PC-3 (cell line): ENCODE measurements at regions not wholly inside any gene's neighbourhood (a gene's known extent, or its start where the extent isn't known, plus 50 kb on each side); places are given as distances from the start of the nearest gene placed in this dataset.

Source experiments
- ATAC-seq: fragments of 200-7000 bp; cut with Tn5 transposase; 2 replicates; pipeline ENCODE4 v1.9.1; 2020; ENCODE audit warnings: mild to moderate bottlenecking, moderate library complexity
- BruUV-seq: library from RNA; stranded (reverse); fragments of 400-500 nt; replicated peaks from 2 replicates; lab custom pipeline; 2021; lab: Mats Ljungman, UMichigan
- CTCF ChIA-PET: fragments of 300-600 bp; sonication (Branson Sonifier 250); formaldehyde crosslinking; loops from one replicate; lab custom pipeline; 2022; ENCODE audit warnings: antibody characterized with exemption; lab: Charles Lee
- POLR2A ChIA-PET: fragments of 300-600 bp; sonication (Branson Sonifier 250); formaldehyde crosslinking; loops from one replicate; lab custom pipeline; 2022; ENCODE audit warnings: antibody characterized with exemption; ENCODE audit not compliant: unreplicated experiment; lab: Charles Lee
- DNase-seq: peaks from one replicate; pipeline ENCODE4 v3.0.0-alpha.2; 2015
- H2AFZ ChIP-seq: fragments of 300-600 bp; sonication (generic); 2 replicates; pipeline ENCODE4 v1.6.0; 2016; ENCODE audit warnings: antibody characterized with exemption, low read length
- H3F3A ChIP-seq: fragments of 300-600 bp; sonication (generic); one replicate; pipeline ENCODE4 v1.6.0; 2017; ENCODE audit warnings: antibody characterized with exemption, low read length, control low read depth, mild to moderate bottlenecking; ENCODE audit not compliant: unreplicated experiment
- H3K27ac ChIP-seq: fragments of 300-600 bp; sonication (generic); 2 replicates; pipeline ENCODE4 v1.5.1; 2016; ENCODE audit warnings: mild to moderate bottlenecking, low read length
- H3K27me3 ChIP-seq: fragments of 300-600 bp; sonication (generic); 2 replicates; pipeline ENCODE4 v1.6.1; 2016; ENCODE audit warnings: low read length, mixed read lengths
- H3K36me3 ChIP-seq: fragments of 300-600 bp; sonication (generic); 2 replicates; pipeline ENCODE4 v1.6.1; 2016; ENCODE audit warnings: low read depth, mixed run types, low read length, mixed read lengths
- H3K4me1 ChIP-seq: fragments of 300-600 bp; sonication (generic); 2 replicates; pipeline ENCODE4 v1.5.1; 2016; ENCODE audit warnings: low read length; ENCODE audit not compliant: insufficient read depth
- H3K4me2 ChIP-seq: fragments of 300-600 bp; sonication (generic); 2 replicates; pipeline ENCODE4 v1.6.0; 2016; ENCODE audit warnings: low read length
- H3K4me3 ChIP-seq: fragments of 300-600 bp; sonication (generic); 2 replicates; pipeline ENCODE4 v1.5.1; 2016; ENCODE audit warnings: mild to moderate bottlenecking, low read length, mixed read lengths
- H3K79me2 ChIP-seq: fragments of 300-600 bp; sonication (generic); 2 replicates; pipeline ENCODE4 v1.6.1; 2017; ENCODE audit warnings: low read length, mixed read lengths
- H3K9ac ChIP-seq: fragments of 300-600 bp; sonication (generic); 2 replicates; pipeline ENCODE4 v1.6.0; 2016; ENCODE audit warnings: mild to moderate bottlenecking, low read length
- H3K9me2 ChIP-seq: fragments of 300-600 bp; sonication (generic); replicated peaks from 2 replicates; pipeline ENCODE4 v1.6.1; 2016; ENCODE audit warnings: mixed run types, low read length, mixed read lengths
- H3K9me3 ChIP-seq: fragments of 300-600 bp; sonication (generic); 2 replicates; pipeline ENCODE4 v1.6.1; 2016; ENCODE audit warnings: low read length, mixed read lengths
- H4K20me1 ChIP-seq: fragments of 300-600 bp; sonication (generic); 2 replicates; pipeline ENCODE4 v1.6.1; 2016; ENCODE audit warnings: low read length, mixed read lengths
- CTCF ChIP-seq: fragments of 300-600 bp; sonication (generic); conservative IDR thresholded peaks from 2 replicates; pipeline ENCODE4 v1.5.1; 2017; ENCODE audit warnings: antibody characterized with exemption, low read depth, mild to moderate bottlenecking, low read length
- EZH2 ChIP-seq: fragments of 300-600 bp; sonication (generic); IDR thresholded peaks from one replicate; pipeline ENCODE4 v1.6.1; 2017; ENCODE audit warnings: antibody characterized with exemption, mild to moderate bottlenecking, low read length; ENCODE audit not compliant: unreplicated experiment
- EZH2phosphoT487 ChIP-seq: fragments of 300-600 bp; sonication (generic); IDR thresholded peaks from 2 replicates; pipeline ENCODE4 v1.6.1; 2018; ENCODE audit warnings: mild to moderate bottlenecking, antibody characterized with exemption, low read length, borderline replicate concordance
- intact Hi-C: fragments of 100-400 bp; cut with micrococcal nuclease; formaldehyde crosslinking; loops from 2 replicates; pipeline ENCODE4 v1.9.0; 2023

GRCh38 chr3:6509576-6509975 lies 351.3 kb upstream of the GRM7 start:
- H3K4me1 ChIP-seq = no peaks in the 10 kb centered on the region
- H3K9me3 ChIP-seq = 0 out of 2 replicates have a peak, but pooled peaks cover 9% of the 10 kb centered on the region
- no peak overlapping the region for H2AFZ ChIP-seq
- DNase-seq (no peak), ATAC-seq (no peak)
- H3K9ac ChIP-seq = no peak overlapping the region
- no peaks in the 10 kb centered on the region for H3K27me3 ChIP-seq
- POLR2A ChIA-PET = no interaction called here
- no peak overlapping the region for H3K27ac ChIP-seq
- no peaks in the 10 kb centered on the region for H3F3A ChIP-seq
- no peaks in the 10 kb centered on the region for H3K36me3 ChIP-seq
- no peaks in the 10 kb centered on the region for H3K9me2 ChIP-seq
- H3K79me2 ChIP-seq = no peaks in the 10 kb centered on the region
- H4K20me1 ChIP-seq = no peaks in the 10 kb centered on the region
- TF ChIP-seq EZH2phosphoT487 (no peak), CTCF (no peak), EZH2 (no peak)
- BruUV-seq = no TSS peak
- H3K4me3 ChIP-seq = no peak overlapping the region
- CTCF ChIA-PET = no interaction called here
- no peak overlapping the region for H3K4me2 ChIP-seq
- intact Hi-C loops = no loop called here

GRCh38 chr3:6510713-6511112 lies 350.2 kb upstream of the GRM7 start:
- no peaks in the 10 kb centered on the region for H3K4me1 ChIP-seq
- no peaks in the 10 kb centered on the region for H3K27me3 ChIP-seq
- no peak overlapping the region for H3K9ac ChIP-seq
- H3K36me3 ChIP-seq = no peaks in the 10 kb centered on the region
- no peak for ATAC-seq
- no peaks in the 10 kb centered on the region for H4K20me1 ChIP-seq
- ChIA-PET CTCF (no interaction called here), POLR2A (no interaction called here)
- BruUV-seq = no TSS peak
- no peak for DNase-seq
- H3K27ac ChIP-seq = no peak overlapping the region
- intact Hi-C loops = no loop called here
- no peak overlapping the region for H2AFZ ChIP-seq
- no peak overlapping the region for H3K4me3 ChIP-seq
- H3F3A ChIP-seq = no peaks in the 10 kb centered on the region
- no peak overlapping the region for H3K4me2 ChIP-seq
- no peaks in the 10 kb centered on the region for H3K9me2 ChIP-seq
- no peaks in the 10 kb centered on the region for H3K79me2 ChIP-seq
- H3K9me3 ChIP-seq = peaks cover 10% of the 10 kb centered on the region; the same call in 1 of the 2 replicates
- TF ChIP-seq CTCF (no peak), EZH2 (no peak), EZH2phosphoT487 (no peak)

GRCh38 chr3:6512172-6512800 lies 348.6 kb upstream of the GRM7 start:
- no peak overlapping the region for H3K4me2 ChIP-seq
- no peaks in the 10 kb centered on the region for H3F3A ChIP-seq
- DNase-seq = no peak
- ChIA-PET POLR2A (no interaction called here), CTCF (no interaction called here)
- intact Hi-C loops = no loop called here
- H3K27ac ChIP-seq = no peak overlapping the region
- no peaks in the 10 kb centered on the region for H3K9me2 ChIP-seq
- no peak overlapping the region for H3K4me3 ChIP-seq
- H3K4me1 ChIP-seq = no peaks in the 10 kb centered on the region
- no peak for ATAC-seq
- H3K79me2 ChIP-seq = no peaks in the 10 kb centered on the region
- TF ChIP-seq EZH2 = no peak
- TF ChIP-seq CTCF = no peak
- TF ChIP-seq EZH2phosphoT487 = no peak
- H4K20me1 ChIP-seq = no peaks in the 10 kb centered on the region
- H3K27me3 ChIP-seq = no peaks in the 10 kb centered on the region
- no TSS peak for BruUV-seq
- no peak overlapping the region for H2AFZ ChIP-seq
- H3K9ac ChIP-seq = no peak overlapping the region
- H3K9me3 ChIP-seq = peaks cover 16% of the 10 kb centered on the region; the same call in 1 of the 2 replicates
- H3K36me3 ChIP-seq = no peaks in the 10 kb centered on the region
